22Rv1 (cell line): ENCODE measurements at regions not wholly inside any gene's neighbourhood (a gene's known extent, or its start where the extent isn't known, plus 50 kb on each side); places are given as distances from the start of the nearest gene placed in this dataset.

Experiments
- H3K27ac ChIP-seq: fragments of 450-650 bp; 2 replicates; pipeline ENCODE4 v1.5.1; 2017
- ZFX ChIP-seq: fragments of 450-650 bp; IDR thresholded peaks from 2 replicates; pipeline ENCODE4 v1.6.1; 2017; ENCODE audit warnings: antibody characterized with exemption, borderline replicate concordance
- TF ChIP-seq, protein P1 (sequence below): fragments of 450-650 bp; IDR thresholded peaks from 2 replicates; pipeline ENCODE4 v1.5.1; 2017; ENCODE audit warnings: mild to moderate bottlenecking

DNA sequence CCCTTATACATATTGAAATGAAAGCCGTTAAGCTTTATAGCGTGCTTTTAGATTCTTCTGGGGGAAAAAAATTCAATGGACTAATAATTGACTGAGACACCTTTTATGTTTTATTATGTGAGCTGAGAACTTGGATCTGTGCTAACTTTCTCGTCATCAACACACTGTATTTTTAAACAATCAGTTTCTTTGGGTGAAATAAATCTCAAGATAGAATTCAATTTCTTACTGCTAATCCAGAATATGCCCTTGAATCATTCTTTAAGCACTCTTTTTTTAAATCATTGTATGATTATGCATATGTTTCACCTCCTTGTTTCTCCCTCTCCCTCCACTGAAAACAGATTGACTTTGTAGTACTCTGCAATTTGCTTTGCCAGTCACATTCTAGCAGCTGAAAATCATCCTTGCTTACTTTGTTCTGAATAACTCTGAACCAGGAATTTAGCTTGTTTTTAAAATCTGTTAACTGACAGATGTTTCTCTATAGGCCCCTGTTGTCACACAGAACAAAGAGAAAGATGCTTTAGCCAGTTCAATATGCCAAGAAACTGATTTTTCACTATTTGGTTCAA lies 81.5 kb downstream of the SLIT2 start:
- H3K27ac ChIP-seq = no peak overlapping the region
- no peak for TF ChIP-seq ZFX
- TF ChIP-seq, protein P1, sequence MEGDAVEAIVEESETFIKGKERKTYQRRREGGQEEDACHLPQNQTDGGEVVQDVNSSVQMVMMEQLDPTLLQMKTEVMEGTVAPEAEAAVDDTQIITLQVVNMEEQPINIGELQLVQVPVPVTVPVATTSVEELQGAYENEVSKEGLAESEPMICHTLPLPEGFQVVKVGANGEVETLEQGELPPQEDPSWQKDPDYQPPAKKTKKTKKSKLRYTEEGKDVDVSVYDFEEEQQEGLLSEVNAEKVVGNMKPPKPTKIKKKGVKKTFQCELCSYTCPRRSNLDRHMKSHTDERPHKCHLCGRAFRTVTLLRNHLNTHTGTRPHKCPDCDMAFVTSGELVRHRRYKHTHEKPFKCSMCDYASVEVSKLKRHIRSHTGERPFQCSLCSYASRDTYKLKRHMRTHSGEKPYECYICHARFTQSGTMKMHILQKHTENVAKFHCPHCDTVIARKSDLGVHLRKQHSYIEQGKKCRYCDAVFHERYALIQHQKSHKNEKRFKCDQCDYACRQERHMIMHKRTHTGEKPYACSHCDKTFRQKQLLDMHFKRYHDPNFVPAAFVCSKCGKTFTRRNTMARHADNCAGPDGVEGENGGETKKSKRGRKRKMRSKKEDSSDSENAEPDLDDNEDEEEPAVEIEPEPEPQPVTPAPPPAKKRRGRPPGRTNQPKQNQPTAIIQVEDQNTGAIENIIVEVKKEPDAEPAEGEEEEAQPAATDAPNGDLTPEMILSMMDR = no peak

GRCh38 chr4:20337261-20337664 lies 85.6 kb downstream of the SLIT2 start:
- TF ChIP-seq ZFX = no peak
- TF ChIP-seq, protein P1 = no peak
- no peak overlapping the region for H3K27ac ChIP-seq

GRCh38 chr4:20338841-20339240 lies 87.1 kb downstream of the SLIT2 start:
- no peak overlapping the region for H3K27ac ChIP-seq
- TF ChIP-seq ZFX = no peak
- TF ChIP-seq, protein P1 = no peak

DNA sequence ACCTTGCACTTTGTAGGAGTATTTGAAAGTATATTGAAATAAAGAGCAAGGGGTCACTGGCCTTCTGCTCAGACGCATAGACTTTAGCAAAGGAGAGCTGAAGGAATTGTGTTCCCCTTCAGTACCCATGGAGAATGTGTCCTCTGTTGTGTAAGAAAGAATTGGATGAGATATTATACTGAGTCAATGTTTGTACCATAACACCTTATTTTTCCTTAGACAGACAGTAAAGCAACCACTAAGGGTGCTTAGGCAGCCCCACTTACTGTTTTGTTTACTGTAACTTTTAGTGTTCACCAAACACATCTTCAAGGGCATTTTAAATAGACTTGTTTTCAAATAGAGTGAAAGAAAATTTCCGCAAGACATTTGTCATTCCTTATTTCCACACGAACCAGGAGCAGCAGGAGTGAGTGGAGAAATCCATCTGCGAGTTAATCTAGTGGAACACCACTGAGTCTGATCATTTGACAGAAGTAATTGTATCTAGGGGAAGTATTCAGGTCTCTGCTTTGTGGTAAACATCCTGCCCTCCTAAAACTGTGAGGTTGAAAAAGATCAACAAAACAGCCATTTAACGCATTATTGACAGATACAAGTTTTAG lies 89.5 kb downstream of the SLIT2 start:
- TF ChIP-seq ZFX = no peak
- TF ChIP-seq, protein P1 = no peak
- H3K27ac ChIP-seq = no peak overlapping the region

GRCh38 chr4:20347531-20347930 lies 95.8 kb downstream of the SLIT2 start:
- TF ChIP-seq ZFX = no peak
- TF ChIP-seq, protein P1 = no peak
- H3K27ac ChIP-seq = no peak overlapping the region

DNA sequence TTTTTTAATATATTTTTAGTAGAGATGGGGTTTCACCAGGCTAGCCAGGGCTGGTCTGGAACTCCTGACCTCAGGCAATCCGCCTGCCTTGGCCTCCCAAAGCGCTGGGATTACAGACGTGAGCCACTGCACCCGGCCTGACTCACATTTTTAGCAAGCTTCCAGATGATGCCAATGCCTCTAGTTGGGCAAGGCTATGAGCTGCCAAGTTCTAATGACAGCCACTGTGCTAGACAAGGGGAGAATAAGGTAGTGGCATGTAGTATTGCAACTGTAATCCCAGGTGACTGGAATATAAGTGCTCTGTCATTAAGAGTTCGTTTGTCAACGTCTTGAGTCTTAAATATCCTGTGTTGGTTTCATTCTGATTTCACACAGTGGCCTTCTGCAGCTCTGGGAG lies 96.7 kb downstream of the SLIT2 start:
- no peak overlapping the region for H3K27ac ChIP-seq
- TF ChIP-seq, protein P1 = no peak
- no peak for TF ChIP-seq ZFX

GRCh38 chr4:20351360-20352162 lies 99.9 kb downstream of the SLIT2 start:
- H3K27ac ChIP-seq = no peak overlapping the region
- TF ChIP-seq, protein P1 = no peak
- no peak for TF ChIP-seq ZFX
